ENCODE measurements at regions not wholly inside any gene's neighbourhood (a gene's known extent, or its start where the extent isn't known, plus 50 kb on each side); places are given as distances from the start of the nearest gene placed in this dataset.
"Not testable (repeated sequence)": the region's sequence is repeated elsewhere in the genome, so short reads cannot be mapped to it uniquely, and the experiment has no call there.

DNA sequence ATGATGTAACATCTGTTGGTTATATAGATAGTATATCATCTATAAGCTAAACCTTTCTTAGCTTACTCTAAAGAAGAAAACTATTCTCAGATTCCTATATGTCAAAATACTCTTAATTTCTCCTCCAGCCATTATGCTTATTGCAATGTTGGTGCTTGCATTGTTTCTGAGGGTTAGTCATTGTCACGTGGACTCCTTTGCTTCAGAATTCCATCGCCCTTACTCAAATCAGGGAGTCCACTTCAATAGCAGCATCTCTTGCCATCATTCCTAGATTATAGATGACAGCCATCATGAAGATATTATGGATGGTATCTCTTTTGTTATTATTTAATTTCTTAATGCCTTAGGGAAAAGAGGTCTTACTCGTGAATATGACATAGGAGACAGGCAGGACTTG is 776.1 kb downstream of the TENT5A start:
- DNase-seq, result no peak

DNA sequence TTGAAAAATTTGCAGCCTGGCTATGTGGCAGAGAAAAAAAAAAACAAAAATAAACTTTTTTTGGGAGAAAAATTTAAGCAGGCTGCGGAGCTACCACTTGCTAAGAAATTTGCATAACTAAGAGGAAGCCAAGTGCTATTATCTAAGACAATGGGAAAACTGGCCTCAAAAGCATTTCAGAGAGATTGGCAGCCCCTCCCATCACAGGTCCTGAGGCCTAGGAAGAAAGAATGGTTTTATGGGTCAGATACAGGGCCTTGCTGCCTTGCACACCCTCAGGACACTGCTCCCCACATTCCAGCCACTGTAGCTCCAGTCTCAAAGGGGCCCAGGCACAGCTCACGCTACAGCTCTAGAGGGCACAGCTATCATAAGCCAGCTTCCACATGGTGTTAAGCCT is 777.9 kb downstream of the TENT5A start:
- DNase-seq, result no peak

DNA sequence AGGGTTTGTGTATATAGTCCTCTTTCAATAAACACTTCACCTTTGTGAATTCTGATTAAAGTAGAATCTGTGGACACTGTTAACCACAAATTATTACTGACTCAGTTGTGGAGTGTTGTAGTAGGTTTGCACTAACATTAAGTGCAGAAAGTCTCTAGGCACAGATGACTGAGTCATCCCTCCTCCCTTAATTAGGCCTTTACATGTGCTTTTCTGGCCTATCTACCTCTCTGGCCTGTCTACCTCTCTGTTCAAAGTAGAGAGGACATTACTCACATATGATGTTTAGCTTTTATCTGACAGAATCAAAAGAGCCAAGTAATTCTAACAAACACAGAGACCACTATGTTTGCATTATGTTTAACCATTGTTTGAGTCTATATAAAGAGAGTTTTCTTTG is 783.0 kb downstream of the TENT5A start:
- no peak for DNase-seq

DNA sequence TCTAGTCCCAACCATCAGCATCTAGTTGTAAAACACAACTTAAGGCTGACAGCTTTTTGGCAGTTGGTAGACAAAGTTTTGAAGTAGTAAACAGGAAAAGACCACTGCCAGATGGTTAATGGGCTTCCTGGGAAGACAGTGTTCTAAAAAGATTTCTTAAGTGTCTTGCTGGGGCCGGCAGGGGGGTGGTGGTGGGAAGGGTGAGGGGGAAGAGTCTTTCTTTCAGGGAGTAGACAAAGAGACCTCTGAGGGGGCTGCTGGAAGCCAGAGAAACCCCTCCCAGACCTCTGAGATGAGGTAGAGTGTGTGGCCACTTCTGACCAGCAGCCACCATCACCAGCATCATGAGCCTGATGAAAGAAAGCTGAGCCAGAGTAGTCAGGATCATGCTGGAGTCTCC is 784.9 kb downstream of the TENT5A start:
- no peak for DNase-seq

DNA sequence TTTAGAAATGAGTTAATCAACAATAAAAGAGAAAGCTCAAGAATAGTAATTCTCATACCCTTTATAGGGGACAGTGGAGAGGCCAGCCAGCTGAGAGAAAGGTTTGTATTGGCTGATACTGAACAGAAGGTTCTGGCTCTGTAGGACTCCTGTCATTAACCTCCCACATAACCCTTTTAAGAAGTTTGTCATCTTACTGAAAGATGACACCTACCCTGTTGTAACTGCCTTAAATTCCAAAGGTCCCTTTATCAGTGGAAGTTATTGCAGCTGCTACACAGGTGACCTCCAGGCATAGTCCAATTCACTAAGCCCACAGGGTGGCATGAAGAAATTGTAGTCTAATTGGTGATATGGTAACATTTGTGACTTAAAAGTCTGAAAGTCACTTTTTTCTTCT is 790.1 kb downstream of the TENT5A start:
- DNase-seq, result no peak

DNA sequence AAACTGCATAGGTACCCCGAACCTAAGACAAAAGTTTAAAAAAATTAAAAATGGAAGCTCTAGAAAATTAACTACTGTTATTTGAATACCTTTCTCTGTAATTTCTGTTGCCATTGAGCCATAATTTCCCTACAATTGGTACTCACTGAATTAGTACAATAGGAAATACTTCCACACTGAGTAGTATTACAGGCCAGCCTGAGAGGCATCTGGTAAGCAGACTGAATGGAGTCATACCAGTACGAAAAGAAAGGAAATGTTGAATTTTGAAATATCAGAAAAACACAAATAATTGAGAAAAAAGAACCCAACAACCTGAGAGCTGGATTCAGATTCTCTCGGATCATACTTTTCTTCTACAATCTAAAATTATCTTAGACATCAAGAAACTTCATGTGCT is 791.3 kb downstream of the TENT5A start:
- no peak for DNase-seq

DNA sequence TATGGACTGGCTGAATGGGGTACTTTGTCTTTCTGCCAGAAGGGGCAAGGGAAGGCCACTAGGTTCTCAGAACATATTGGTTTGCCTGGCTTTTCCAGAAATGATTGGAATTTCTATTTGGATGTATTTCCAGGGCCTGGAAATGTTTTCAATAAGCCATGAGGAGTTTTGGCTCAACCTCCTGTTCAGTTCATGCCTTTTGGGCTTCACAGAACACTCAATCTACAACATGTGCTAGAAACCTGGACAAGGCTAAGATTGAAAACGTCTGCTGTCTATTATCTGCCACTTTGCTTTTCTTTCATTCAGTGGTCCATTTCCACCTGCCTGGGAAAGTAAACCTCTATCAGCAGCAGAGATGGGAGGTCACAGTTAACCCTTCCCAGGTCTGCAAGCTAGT is 793.4 kb downstream of the TENT5A start:
- DNase-seq, result no peak

DNA sequence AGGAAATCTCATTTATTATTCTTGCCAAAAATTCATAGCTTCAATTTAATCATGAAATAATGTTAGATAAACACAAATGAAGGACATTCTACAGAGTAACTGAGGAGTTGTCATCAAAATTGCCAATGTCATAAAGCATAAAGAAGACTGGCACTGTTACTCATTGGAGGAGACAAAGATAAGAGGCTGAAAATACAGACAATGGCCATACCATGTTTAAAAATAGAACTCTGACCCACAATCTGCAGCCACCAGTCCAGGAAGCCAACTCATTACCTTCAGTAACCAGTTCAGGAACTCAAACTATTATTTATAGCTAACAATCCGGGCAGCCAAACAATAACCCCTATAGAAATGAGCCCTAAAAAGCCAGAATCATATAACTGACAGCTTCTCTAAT is 795.6 kb downstream of the TENT5A start:
- DNase-seq, result no peak

DNA sequence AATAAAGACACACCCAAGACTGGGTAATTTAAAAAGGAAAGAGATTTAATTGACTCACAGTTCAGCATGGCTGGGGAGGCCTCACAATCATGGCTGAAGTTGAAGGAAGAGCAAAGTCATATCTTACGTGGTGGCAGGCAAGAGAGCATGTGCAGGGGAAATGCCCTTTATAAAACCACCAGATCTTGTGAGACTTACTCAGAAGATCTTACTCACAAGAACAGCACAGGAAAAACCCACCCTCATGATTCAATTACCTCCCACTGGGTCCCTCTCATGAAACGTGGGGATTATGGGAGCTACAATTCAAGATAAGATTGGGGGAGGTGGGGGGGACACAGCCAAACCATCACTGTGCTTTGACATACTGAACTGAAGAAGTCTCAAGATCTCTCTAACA is 800.0 kb downstream of the TENT5A start:
- DNase-seq, result not testable (repeated sequence)

DNA sequence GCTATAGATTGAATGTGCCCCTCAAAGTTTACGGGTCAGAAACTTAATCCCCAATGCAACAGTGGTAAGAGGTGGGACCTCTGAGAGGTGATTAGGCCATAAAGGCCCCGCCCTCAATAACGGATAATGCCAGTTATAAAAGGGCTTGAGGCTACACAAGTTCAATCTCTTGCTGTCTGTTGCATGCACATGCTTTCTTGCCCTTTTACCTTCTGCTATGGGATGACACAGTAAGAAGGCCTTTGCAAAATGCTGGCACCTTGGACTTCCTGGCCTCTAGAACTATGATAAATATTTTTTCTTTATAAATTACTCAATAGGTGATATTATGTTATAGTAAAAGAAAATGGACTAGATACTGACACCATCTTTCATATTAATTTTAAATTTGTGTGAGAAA is 806.1 kb downstream of the TENT5A start:
- no peak for DNase-seq

DNA sequence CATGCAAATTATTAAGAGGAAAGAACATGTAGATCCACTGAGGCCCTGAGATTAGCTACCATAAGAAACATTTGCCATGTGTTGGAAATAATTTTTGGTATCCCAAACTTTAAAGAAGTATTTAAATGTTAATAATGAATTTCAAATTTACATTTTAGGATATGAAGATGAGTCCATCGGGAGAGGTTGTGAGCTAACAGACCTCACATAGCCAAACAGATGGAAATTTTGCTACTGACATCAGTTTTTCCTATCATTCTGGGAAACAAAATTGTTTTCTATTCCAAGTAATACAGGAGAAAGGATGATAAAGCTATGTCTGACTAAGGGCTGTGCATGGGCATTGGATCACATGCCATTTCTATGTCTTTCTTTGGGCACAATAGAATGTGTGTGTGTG is 809.6 kb downstream of the TENT5A start:
- DNase-seq, result no peak

DNA sequence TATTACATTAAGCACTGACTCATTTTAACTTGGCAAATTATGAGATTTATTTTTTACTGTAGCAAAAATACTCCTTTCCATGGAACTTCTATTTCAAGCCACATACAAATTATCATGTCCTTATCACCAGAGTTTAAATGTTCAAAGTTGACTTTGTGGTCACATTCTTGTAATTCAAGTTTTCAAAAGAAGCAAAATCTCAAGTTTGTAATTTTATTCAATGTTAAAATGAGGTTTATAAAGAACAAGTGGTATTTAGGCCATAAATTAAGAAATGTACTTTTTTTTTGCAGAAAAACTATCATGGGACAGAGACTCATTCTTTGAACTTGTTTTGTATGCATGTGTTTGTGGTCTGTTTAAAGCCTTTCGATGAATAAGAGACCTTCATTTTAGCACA is 811.5 kb downstream of the TENT5A start:
- DNase-seq, result no peak

DNA sequence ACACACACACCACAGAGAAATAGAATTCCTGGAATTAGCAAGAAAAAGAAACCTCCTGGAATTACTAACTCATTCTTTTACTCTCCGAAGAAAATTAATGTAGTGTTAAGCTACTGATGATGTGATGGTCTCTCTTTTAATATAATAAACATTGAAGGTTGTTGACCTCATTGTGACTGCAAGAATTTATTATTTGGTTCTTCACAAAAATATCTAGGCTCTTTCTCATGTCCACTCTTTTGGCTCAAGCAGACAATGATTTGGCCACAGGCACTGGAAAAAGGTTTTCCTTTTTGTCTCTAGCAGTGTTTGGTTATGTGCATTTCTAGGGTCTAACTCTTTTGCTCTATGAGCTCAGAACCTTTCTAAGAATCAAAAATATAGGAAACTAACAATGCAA is 811.9 kb downstream of the TENT5A start:
- no peak for DNase-seq

DNA sequence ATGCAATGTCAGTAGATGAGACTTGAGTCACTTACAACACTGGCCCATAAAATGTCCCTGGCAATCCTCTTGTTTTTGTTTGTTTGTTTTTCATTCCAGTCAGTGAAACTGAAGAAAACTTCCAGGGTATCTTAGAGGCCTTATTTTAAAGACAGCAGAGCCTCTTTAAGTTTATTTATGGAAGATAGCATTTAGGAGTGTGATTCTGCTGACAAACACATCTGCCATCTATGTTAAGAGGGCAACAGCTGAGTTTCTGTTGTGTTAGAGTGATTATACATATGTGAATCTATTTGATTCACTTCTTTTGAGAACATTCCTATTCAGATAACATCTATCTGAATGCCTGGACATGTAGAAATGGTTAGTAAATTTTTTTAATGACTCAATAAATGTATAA is 812.6 kb downstream of the TENT5A start:
- DNase-seq, result no peak

DNA sequence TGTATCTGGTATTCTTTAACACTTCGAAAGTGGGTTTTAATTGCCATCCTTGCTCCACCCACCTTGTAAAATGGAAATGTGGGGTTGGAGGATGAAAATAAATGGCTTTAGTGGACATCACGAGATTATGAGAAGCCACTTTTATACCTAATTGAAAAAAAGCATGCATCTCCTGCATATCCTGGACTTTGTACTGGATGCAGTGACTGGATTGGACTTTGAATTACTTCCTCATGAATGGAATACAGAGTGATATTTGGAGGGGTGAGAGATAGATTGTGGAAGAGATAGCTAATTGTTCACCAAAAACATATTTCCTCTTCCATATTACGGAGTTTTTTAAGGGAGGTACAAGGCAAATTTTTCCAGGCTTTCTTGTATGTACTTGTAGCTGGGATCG is 813.0 kb downstream of the TENT5A start:
- DNase-seq, result no peak

DNA sequence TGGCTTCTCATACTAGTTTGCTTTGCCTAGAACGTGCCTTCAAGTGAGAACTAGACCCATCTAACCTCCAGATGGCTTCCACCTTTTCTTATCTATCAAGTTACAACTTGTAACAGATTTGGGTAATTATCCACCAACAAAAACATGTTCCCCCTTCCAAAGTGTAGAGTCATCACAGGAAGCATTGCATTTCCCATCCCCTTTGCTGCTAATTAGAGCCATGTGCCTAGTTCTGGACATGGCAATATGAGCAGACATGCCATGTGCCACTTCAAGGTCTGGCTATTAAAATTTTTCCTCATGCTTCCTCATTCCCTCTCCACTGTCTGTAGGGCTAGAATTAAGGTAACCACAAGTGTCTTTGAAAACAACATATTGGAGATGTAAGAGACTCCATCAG is 814.4 kb downstream of the TENT5A start:
- no peak for DNase-seq

DNA sequence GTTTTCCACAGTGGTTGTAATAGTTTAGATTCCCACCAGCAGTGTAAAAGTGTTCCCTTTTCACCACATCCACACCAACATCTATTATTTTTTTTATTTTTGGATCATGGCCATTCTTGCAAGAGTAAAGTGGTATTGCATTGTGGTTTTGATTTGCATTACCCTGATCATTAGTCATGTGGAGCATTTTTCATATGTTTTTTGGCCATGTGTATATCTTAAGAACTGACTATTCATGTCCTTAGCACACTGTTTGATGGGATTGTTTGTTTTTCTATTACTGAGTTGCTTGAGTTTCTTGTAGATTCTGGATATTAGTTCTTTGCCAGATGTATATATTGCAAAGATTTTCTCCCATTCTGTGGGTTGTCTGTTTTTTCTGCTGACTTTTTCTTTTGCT is 820.1 kb downstream of the TENT5A start:
- DNase-seq, result no peak

DNA sequence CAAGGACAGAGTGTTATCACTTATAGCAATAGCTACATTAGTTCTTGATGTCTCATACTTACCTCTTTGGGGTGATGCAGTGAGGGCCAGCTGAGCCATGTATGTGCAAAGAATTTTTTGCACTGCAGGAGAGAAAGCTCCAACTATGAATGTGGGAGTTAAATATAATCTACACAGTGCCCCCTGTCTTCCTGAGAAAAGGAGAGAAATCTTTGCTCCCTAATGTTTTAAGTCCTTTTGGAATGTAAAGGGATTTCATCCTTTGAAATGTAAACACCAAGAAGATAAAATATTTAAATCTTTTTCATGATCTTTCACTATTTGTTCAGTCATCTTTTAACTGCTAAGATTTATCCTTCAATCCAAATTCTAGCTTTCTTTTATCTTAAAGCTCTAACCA is 822.1 kb downstream of the TENT5A start:
- no peak for DNase-seq

DNA sequence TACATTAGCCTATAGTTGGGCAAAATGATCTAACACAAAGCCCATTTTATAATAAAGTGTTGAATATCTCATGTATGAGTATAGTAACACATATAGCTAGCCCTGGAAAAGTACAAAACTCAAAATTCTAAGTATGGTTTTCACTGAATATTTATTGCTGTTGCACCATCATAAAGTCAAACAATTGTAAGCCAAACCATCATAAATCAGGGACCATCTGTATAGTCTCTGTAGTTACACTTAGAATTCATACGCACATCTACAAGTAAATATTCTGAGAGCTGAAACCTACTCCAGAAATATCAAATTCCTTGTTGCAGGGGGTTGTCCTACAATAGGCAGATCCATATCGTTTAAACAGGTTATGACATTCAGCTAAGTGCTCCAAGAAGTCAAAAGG is 817.3 kb downstream of the BCKDHB start:
- DNase-seq, result no peak

DNA sequence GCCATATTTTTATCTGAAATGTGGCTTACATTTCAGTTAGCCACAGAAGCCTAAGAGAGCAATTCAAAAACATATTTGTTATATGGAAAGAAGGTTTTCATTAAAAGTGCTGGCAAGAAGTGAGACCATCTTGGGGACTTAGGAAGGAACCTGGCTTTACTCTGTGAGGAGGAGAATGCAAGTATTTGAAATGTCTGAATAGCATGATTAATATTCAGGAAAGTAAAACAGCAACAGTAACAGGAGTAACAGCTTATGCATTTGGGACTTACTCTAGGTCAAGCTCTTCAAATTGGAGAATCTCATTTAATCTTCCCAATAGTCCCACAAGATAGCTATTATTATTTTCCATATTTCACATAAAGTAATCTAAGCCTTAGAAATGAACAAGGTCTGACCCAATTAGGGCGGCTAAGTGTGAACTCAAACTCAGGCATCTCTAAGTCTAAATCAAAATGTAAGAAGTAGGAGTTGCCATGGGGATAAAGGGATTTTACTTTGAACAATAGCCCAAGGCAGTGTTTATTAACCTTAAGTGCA is 816.5 kb downstream of the BCKDHB start:
- DNase-seq, result no peak

DNA sequence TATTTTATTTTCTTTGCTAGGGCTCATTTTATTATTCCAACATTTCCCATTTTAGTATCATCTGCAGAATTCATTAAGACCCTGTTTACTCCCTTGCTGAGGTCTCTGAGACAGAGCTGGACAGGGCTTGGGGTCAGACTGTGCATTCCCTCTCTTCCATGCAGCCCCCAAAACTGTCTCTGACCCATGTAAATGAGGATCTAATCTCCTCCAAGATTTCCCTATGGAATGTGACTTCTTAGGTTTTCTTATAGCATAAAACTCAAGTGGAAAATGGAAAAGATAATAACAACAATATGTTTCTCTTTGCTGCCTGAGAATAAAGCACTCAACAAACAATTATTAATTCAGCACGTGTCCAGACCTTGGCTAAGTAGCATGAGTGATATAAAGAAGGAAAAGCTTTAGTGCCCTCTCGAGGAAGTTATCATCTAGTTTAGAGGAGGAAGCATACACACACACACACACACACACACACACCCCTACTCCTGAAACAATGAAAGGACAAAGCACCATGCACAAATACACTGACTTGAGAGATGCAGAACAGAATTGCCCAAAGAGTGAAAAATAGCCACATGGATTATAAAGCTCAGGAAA is 815.5 kb downstream of the BCKDHB start:
- DNase-seq, result no peak

DNA sequence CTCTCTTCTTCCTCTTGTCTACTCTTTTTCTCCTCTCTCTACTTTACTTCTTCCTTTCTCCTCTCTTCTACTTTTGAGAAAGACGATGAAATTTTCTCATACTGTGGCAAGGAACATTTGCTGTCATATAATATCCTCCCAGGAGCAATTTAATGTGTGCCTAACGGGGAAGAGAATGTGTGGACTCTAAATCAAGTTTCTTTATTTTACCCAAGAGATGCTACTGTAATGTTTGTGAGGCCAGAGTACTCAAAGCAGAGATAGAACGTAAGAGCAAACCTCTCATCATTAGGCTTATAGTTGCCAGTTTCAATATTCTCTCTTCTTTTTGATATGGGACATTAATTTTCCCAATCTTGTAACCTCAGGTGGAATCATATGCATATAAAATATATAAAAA is 801.4 kb downstream of the BCKDHB start:
- DNase-seq, result no peak

DNA sequence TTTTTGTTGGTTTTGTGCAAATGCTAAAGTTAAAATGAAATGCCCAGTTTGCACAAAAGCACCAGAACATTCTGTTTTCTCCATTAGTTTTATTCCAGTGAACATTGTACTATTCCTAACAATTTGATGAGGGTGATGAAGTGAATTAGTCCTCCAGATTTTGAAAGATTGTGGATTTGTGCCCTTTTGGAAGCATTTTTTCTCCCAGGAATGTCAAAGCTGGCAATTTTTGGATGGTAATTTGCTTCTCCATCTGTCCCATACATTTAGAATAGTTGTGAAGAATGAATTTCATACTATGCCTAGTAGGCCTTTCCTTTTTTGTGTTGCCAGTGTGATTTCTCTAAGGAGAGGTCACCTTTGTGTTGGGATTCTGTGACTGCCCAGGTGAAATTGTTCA is 797.2 kb downstream of the BCKDHB start:
- no peak for DNase-seq

DNA sequence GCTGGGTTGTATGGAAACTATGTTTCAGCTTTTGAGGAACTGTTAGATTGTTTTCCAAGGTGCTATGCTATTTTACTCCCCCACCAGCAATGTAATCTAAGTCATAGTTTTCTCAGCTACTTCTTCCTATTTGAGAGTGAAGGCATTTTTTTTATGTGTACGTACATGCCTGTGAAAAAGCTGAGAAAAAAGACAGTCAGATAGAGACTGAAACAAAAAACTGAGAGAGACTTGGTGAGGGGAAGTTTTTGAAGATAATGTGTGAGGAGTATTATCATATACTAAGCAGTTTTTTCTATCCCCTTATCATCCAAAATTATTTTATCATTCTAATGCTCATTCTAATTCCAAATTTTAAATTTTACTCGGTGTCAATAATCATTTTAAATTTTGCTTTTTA is 780.0 kb downstream of the BCKDHB start:
- no peak for DNase-seq

DNA sequence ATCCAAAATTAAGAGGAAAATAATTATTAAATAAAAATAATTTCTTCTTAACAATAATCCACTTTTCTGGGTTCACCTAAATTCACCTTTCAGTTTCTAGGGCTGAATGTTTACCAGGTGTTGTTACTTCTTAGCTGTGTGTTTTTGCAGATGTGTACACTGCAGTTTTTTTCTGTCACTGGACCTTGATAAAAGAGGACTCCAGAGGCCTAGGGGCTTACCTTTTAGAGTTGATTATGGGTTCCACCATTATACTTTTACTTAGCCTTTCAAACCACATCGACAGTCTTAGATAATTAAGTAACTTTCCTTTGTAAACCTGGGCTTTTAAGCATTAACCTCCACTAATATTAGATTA is 766.5 kb downstream of the BCKDHB start:
- no peak for DNase-seq

Data from NCI-H1436 treated with DMSO at 0.1 percent for 48 hours (cell line).